Duodenal mucosa (tissue), 2 donors: ENCODE measurements at regions not wholly inside any gene's neighbourhood (a gene's known extent, or its start where the extent isn't known, plus 50 kb on each side); places are given as distances from the start of the nearest gene placed in this dataset.

Experiments
- H3K27ac ChIP-seq: one replicate; pipeline ENCODE4 v1.7.0; 2013; ENCODE audit warnings: low read depth, low read length
- H3K27me3 ChIP-seq, 2 donors: one replicate each; pipeline ENCODE4 v1.7.0; 2013; ENCODE audit warnings: low read length in 2 of 2, control low read depth in 1 of 2; ENCODE audit not compliant: insufficient read depth in 2 of 2, control insufficient read depth in 1 of 2
- H3K36me3 ChIP-seq, 2 donors: one replicate each; pipeline ENCODE4 v1.7.0; 2013; ENCODE audit warnings: low read length in 2 of 2, control low read depth in 1 of 2; ENCODE audit not compliant: insufficient read depth in 2 of 2, control insufficient read depth in 1 of 2
- H3K4me1 ChIP-seq, 2 donors: one replicate each; pipeline ENCODE4 v1.7.0; 2013; ENCODE audit warnings: low read length in 2 of 2, control low read depth in 1 of 2; ENCODE audit not compliant: insufficient read depth in 2 of 2, control insufficient read depth in 1 of 2
- H3K4me3 ChIP-seq, 2 donors: one replicate each; pipeline ENCODE4 v1.7.0; 2013; ENCODE audit warnings: low read length in 2 of 2, low read depth in 1 of 2
- H3K9ac ChIP-seq, 2 donors: one replicate each; pipeline ENCODE4 v1.7.0; 2013; ENCODE audit warnings: low read length in 2 of 2, low read depth in 1 of 2
- H3K9me3 ChIP-seq, 2 donors: one replicate each; pipeline ENCODE4 v1.7.0; 2013; ENCODE audit warnings: low read length in 2 of 2, control low read depth in 1 of 2; ENCODE audit not compliant: control insufficient read depth in 1 of 2

DNA sequence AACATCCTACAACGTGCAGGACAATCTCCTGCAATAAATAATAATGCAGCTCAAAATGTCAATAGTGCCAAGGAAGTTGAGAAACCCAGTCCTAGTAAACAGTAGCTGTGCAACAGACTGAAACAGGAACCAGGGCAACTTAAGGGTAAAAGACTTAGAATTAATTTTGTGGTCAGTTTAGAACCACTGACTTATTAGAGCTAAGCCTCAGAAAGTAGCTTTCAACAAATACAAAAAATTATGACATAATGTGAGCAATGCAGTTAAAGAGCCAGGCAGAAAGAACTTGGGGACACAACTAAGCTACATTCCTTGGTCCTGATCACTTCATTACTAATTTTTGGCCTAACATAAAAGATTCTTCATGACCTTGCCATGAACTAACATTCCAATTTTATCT is 195.4 kb downstream of the MACC1 start:
- Histone ChIP-seq H3K27me3 (no peaks in the 10 kb centered on the region), H3K4me3 (no peak overlapping the region), H3K9ac (no peak overlapping the region), H3K27ac (no peak overlapping the region), H3K4me1 (no peaks in the 10 kb centered on the region), H3K36me3 (no peaks in the 10 kb centered on the region), H3K9me3 (peaks cover 0 to 3% of the 10 kb centered on the region in 2 donors)

DNA sequence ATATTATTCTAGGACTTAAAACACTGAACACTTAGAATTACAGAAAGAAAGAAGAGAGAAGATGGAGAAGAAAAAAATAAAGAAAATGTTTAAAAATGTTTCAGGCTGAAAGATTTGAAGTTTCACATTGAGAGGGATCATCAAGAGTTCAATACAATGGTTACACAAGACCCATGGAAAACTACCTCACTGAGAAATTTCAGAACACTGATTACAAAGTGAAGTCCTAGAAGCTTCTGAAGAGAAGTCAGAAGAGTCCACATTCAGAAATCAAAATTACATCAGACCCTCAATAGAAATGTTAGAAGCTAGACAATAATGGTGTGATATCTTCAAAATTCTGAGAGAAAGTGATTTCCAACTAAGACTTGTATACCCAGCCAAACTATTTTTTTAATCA is 196.1 kb downstream of the MACC1 start:
- H3K4me1 ChIP-seq, result no peaks in the 10 kb centered on the region
- H3K27ac ChIP-seq, result no peak overlapping the region
- H3K4me3 ChIP-seq, result no peak overlapping the region
- H3K9me3 ChIP-seq, result peaks cover 0 to 3% of the 10 kb centered on the region in 2 donors
- no peaks in the 10 kb centered on the region for H3K27me3 ChIP-seq
- no peaks in the 10 kb centered on the region for H3K36me3 ChIP-seq
- no peak overlapping the region for H3K9ac ChIP-seq

DNA sequence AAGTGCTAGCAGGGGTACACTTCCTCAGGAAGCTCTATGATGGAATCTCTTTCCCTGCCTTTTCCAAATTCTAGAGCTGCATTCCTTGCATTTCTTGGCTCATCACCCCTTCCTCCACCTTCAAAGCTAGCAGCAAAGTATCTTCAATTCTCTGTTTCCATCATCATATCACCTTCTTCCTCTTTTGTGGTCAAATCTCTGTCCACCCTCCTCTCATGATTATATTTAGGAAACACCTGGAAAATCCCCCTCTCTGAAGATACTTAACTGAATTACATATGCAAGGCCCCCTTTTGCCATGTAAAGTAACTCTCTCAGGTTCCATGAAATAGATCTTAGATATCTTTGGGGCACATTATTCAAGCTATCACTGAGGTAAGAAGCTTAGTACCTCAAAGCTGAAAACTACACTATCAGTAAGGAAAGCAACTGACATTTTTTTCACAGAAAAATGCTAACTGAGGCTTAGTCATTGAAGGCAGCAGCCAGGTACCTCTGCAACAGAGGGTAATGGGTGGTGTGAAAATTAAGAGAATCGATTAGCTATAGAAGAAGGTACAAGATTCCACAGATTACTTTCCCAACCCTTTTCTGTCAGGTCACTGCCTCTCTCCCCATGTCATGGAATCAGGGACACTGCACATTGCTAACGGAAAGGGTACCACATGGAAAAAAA is 197.3 kb downstream of the MACC1 start:
- Histone ChIP-seq H3K36me3 (no peaks in the 10 kb centered on the region), H3K4me1 (no peaks in the 10 kb centered on the region), H3K9me3 (peaks cover 0 to 3% of the 10 kb centered on the region in 2 donors), H3K27ac (no peak overlapping the region), H3K4me3 (no peak overlapping the region), H3K9ac (no peak overlapping the region), H3K27me3 (no peaks in the 10 kb centered on the region)

DNA sequence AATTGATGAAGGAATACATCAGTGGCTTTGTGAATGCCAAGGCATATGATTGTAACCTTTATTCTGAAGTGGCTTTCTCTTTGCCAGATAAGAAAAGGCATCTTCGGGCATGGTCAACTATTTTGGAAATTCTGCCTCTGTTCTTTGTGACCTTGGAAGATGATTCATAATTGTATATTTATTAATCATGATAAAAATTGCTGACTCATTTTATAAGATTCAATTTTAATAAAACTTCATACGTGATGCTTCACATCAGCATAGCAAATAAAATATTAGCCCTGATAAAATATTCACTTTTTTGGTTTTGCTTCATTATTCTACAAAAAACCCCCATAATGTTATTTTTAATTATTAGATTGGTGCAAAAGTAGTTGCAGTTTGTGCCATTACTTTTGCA is 200.5 kb downstream of the MACC1 start:
- Histone ChIP-seq H3K36me3 (no peaks in the 10 kb centered on the region), H3K9me3 (peaks cover 0 to 2% of the 10 kb centered on the region in 2 donors), H3K27me3 (no peaks in the 10 kb centered on the region), H3K27ac (no peak overlapping the region), H3K9ac (no peak overlapping the region), H3K4me1 (no peaks in the 10 kb centered on the region), H3K4me3 (no peak overlapping the region)

DNA sequence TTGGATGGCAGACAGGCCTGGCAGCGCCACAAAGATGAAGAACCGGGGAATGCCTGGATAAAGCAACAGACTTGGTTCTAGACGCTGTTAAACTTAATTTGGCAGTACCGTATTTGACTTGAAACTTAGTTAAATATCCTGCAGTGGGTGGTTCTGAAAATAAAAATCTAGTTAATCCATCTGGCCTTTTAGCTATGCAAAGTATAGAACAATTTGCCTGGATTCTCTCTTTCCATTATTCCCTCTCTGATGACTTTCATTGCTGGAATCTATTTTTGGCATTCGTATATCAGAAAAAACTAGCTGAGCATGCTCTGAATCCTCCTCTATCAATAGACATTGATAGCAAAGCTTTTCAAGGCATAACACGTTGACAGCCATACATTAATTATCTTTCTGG is 203.6 kb downstream of the MACC1 start:
- Histone ChIP-seq H3K27me3 (no peaks in the 10 kb centered on the region), H3K9me3 (no peaks in the 10 kb centered on the region), H3K4me1 (no peaks in the 10 kb centered on the region), H3K9ac (no peak overlapping the region), H3K36me3 (no peaks in the 10 kb centered on the region), H3K27ac (no peak overlapping the region), H3K4me3 (no peak overlapping the region)

DNA sequence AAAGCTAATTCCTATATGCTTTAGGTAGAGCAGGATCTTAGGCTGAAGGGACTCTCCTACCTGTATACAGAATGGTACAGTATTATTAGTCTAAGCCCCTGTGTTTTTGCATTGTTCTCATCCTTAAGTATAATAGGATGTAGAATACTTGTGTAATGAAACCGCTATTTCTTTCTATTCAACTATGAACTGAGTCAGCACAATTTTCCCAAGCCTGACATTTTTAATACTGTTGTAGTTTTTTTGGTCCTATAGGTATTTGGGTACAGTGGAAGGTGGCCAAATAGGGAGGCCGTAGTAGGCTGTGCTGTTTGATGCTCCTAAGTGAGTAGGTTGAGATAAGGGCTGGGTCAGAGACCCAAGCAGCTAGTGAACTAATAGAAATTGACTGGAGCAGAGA is 205.1 kb downstream of the MACC1 start:
- Histone ChIP-seq H3K27ac (no peak overlapping the region), H3K9ac (no peak overlapping the region), H3K4me3 (no peak overlapping the region), H3K36me3 (no peaks in the 10 kb centered on the region), H3K4me1 (no peaks in the 10 kb centered on the region), H3K9me3 (no peaks in the 10 kb centered on the region), H3K27me3 (no peaks in the 10 kb centered on the region)

DNA sequence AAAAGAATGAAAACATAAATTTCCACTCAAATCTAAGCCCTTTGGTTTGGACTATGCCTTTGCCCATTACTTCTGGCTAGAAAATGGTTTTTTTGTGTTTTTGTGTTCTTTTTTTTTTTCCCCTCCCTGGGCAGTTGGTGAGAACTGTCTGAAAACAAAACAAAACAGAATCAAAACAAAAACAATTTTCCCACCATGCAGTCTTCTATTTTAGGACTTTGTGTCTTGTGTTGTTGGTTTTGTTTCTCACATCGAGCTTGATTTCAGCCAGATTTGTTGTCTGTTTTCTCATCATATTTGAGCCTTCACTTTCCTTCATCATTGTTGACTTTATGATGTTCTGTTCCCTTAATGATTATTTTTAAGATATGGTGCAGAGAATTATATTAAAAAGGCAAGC is 206.3 kb downstream of the MACC1 start:
- Histone ChIP-seq H3K9ac (no peak overlapping the region), H3K4me3 (no peak overlapping the region), H3K4me1 (no peaks in the 10 kb centered on the region), H3K27me3 (no peaks in the 10 kb centered on the region), H3K36me3 (no peaks in the 10 kb centered on the region), H3K27ac (no peak overlapping the region), H3K9me3 (no peaks in the 10 kb centered on the region)

DNA sequence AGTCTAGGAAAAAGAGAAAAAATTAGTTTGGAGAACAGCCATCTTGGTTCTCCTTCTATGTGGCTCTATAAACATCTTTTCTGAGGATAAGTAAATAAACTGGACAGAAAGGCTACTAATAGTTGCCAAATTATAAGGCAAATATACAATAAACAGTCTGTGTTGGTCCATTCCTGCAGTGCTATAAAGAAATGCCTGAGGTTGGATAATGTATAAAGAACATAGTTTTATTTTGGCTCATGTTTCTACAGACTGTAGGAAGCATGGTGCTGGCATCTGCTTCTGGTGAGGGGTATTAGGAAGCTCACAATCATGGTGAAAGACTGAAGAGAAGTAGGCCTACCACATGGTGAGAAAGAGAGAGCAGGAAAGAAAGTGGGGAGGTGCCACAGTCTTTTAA is 209.7 kb downstream of the MACC1 start:
- Histone ChIP-seq H3K27ac (no peak overlapping the region), H3K27me3 (no peaks in the 10 kb centered on the region), H3K4me1 (no peaks in the 10 kb centered on the region), H3K9me3 (no peaks in the 10 kb centered on the region), H3K36me3 (no peaks in the 10 kb centered on the region), H3K9ac (no peak overlapping the region), H3K4me3 (no peak overlapping the region)

DNA sequence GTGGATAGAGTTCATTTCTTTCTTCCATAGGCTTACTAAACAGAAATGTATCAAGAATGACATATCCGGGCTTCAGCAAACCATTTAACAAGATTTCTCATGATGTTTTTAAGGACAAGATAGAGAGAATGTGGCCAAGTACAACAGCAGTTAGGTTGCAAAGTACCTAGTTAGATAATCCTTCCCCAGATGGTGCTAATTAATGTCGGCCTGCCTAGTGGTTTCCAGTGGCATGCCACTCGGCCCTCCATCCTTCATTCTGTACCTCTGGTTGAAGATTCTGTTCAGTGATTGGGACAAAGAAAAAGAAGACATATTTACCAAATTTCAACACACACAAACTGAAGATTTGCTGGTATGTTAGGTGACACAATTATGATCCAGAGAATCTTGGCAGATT is 212.1 kb downstream of the MACC1 start:
- Histone ChIP-seq H3K4me3 (no peak overlapping the region), H3K9ac (no peak overlapping the region), H3K4me1 (no peaks in the 10 kb centered on the region), H3K36me3 (no peaks in the 10 kb centered on the region), H3K27me3 (no peaks in the 10 kb centered on the region), H3K27ac (no peak overlapping the region), H3K9me3 (no peaks in the 10 kb centered on the region)

DNA sequence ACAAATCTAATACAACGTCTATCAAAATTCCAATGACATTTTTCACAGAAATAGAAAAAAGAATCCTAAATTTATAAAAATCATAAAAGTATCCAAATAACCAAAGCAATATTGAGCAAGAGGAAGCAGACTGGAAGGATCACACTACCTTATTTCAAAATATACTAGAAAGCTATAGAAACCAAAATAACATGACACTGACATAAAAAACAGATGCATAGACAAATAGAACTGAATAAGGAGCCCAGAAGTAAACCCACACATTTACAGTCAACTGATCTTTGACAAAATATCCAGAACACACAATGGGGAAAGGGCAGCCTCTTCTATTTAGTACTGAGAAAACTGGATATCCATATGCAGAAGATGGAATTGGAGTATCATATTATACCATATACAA is 217.5 kb downstream of the MACC1 start:
- Histone ChIP-seq H3K4me3 (no peak overlapping the region), H3K27ac (no peak overlapping the region), H3K36me3 (no peaks in the 10 kb centered on the region), H3K9ac (no peak overlapping the region), H3K9me3 (no peaks in the 10 kb centered on the region), H3K4me1 (no peaks in the 10 kb centered on the region), H3K27me3 (no peaks in the 10 kb centered on the region)

DNA sequence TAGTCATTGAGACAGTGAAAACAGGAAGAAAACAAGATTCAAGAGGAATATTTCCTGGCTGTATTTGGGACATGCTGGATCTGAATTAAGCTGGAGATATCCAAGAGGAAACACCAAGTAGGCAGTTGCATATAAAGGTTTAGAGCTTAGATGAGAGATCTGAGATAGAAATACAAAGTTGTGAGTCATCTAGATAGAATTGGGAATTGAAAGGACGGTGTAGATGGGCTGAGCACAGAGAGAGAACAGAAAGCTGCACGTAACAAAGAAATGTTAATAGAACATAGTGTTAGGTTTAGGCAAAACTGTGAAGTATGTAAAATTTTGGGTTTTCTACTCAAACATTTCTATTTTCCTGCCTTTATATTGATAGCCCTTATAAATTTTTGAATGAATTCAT is 218.5 kb upstream of the TMEM196 start:
- no peak overlapping the region for H3K27ac ChIP-seq
- H3K9me3 ChIP-seq, result no peaks in the 10 kb centered on the region
- H3K36me3 ChIP-seq, result no peaks in the 10 kb centered on the region
- H3K4me1 ChIP-seq, result no peaks in the 10 kb centered on the region
- no peak overlapping the region for H3K4me3 ChIP-seq
- H3K27me3 ChIP-seq, result no peaks in the 10 kb centered on the region
- no peak overlapping the region for H3K9ac ChIP-seq
